Heart left ventricle (tissue), 13 donors: ENCODE measurements at regions not wholly inside any gene's neighbourhood (a gene's known extent, or its start where the extent isn't known, plus 50 kb on each side); places are given as distances from the start of the nearest gene placed in this dataset.

Experiments used
- POLR2A ChIP-seq, 2 donors: fragments of 450-650 bp; IDR thresholded peaks; one replicate each; pipeline ENCODE4 v1.6.1; 2017; ENCODE audit warnings: antibody characterized with exemption in 2 of 2, mild to moderate bottlenecking in 2 of 2, moderate library complexity in 2 of 2
- TF ChIP-seq, protein P1 (sequence below), 12 donors: fragments of 200-600 bp; sonication (generic) in 4 of 12; IDR thresholded peaks; one replicate each; pipeline versions ENCODE4 v1.5.0 to v1.8.0; 2018 to 2022; ENCODE audit warnings: antibody characterized with exemption in 12 of 12, mild to moderate bottlenecking in 5 of 12
- donor health status: ischemic (EF 13 %, LVEDD 7.1; RV severe dilation, severe dysfunction).
- donor health status: DM: no; HTN: yes; CAD: no.
- donor health status: DM: no; HTN: no; CAD: no.
- donor health status: ischemic (EF 25% LVEDD 6.9; RV normal size, moderate dysfunction).
- donor health status: ischemic (EF 25% LVEDD 5.7; RV mildly dilated, moderate dysfunction).
- donor health status: ischemic (EF 35%, LVEDD 5.7; RV mildly dilated, moderate dysfunction).
- donor health status: nonischemic (EF 11% LVEDD 7.7; RV severe dilation, severe dysfunction).
- donor health status: DM: yes; HTN: yes; CAD: no.
- donor health status: PGD.
- donor health status: ischemic (EF 29% LVEDD 5.4; RV normal size, mild dysfunction).
- donor health status: nonischemic (EF 23%, LVEDD 6.1; RV moderate dilation, normal function).

GRCh38 chr16:47855431-47855830 lies 300.4 kb downstream of the ABCC12 start:
- TF ChIP-seq, protein P1, sequence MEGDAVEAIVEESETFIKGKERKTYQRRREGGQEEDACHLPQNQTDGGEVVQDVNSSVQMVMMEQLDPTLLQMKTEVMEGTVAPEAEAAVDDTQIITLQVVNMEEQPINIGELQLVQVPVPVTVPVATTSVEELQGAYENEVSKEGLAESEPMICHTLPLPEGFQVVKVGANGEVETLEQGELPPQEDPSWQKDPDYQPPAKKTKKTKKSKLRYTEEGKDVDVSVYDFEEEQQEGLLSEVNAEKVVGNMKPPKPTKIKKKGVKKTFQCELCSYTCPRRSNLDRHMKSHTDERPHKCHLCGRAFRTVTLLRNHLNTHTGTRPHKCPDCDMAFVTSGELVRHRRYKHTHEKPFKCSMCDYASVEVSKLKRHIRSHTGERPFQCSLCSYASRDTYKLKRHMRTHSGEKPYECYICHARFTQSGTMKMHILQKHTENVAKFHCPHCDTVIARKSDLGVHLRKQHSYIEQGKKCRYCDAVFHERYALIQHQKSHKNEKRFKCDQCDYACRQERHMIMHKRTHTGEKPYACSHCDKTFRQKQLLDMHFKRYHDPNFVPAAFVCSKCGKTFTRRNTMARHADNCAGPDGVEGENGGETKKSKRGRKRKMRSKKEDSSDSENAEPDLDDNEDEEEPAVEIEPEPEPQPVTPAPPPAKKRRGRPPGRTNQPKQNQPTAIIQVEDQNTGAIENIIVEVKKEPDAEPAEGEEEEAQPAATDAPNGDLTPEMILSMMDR (IDR thresholded peaks at IDR 0.05) = no peak
- no peak for TF ChIP-seq POLR2A (IDR thresholded peaks at IDR 0.05)
